ENCODE measurements at regions not wholly inside any gene's neighbourhood (a gene's known extent, or its start where the extent isn't known, plus 50 kb on each side); places are given as distances from the start of the nearest gene placed in this dataset.

DNA sequence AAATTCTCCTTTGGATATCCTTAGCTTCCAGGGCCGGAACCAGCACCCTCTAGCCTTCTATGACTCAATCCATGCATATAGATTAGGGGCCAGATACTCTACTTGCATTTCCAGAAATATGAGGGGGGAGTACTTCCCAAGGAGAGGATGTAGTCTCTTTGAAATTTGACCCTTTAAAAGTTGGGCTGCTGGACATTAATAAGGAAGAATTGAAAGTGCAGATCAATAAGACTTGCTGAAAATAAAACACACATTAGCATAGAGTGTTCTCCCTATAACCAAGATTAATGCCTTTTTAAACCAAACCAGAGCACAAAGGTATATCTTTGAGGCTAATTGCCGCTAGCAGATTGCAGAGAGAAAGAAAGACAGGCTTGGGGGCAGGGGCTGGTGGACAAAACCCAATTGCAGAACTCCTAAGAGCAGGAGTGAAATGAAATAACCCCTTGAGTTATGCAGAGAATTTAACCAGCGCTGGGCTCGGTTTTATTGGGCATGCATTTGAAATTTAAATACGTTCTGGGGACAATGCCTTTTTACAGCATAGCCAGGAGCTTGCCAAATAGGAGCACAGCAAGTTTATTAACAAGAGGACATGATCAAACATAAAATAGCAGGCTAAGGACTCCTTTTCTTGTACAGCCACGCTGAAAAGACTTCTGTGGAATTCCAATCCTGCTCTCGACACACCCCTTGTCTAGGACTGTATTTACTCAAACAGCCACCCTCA lies 108.2 kb upstream of the SALL4 start:
- TF ChIP-seq, protein P1, sequence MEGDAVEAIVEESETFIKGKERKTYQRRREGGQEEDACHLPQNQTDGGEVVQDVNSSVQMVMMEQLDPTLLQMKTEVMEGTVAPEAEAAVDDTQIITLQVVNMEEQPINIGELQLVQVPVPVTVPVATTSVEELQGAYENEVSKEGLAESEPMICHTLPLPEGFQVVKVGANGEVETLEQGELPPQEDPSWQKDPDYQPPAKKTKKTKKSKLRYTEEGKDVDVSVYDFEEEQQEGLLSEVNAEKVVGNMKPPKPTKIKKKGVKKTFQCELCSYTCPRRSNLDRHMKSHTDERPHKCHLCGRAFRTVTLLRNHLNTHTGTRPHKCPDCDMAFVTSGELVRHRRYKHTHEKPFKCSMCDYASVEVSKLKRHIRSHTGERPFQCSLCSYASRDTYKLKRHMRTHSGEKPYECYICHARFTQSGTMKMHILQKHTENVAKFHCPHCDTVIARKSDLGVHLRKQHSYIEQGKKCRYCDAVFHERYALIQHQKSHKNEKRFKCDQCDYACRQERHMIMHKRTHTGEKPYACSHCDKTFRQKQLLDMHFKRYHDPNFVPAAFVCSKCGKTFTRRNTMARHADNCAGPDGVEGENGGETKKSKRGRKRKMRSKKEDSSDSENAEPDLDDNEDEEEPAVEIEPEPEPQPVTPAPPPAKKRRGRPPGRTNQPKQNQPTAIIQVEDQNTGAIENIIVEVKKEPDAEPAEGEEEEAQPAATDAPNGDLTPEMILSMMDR (IDR thresholded peaks at IDR 0.05; ENCODE audit: extremely low read depth, insufficient read depth, missing control alignments), result no peak
- DNase-seq (ENCODE audit: low spot score), result no peak
- in situ Hi-C loops (cut with MboI; ENCODE audit: low pct_unique_long_range_greater_than_20kb, low sequenced_read_pairs, unreplicated experiment), result no loop called here

DNA sequence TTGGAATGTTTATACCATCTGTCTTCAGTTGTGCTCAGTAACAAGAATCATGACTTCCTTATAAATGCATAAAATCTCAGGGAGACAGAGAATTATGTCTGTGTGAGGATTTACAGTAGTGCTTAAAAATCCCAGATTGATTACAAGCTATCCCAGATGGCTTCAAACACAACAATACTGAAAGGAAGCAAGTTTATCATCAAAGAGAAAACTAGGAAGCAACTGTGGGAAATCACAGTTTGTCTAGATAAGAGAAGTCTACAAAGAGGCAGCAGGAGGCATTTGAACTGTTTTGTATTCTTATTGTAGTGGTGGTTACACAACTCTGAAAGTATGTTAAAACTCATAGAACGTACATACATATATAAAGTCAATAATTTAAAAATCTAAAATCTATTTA lies 104.4 kb upstream of the SALL4 start:
- in situ Hi-C loops (cut with MboI; ENCODE audit: low pct_unique_long_range_greater_than_20kb, low sequenced_read_pairs, unreplicated experiment), result no loop called here
- no peak for DNase-seq (ENCODE audit: low spot score)
- TF ChIP-seq, protein P1 (IDR thresholded peaks at IDR 0.05; ENCODE audit: extremely low read depth, insufficient read depth, missing control alignments), result no peak

DNA sequence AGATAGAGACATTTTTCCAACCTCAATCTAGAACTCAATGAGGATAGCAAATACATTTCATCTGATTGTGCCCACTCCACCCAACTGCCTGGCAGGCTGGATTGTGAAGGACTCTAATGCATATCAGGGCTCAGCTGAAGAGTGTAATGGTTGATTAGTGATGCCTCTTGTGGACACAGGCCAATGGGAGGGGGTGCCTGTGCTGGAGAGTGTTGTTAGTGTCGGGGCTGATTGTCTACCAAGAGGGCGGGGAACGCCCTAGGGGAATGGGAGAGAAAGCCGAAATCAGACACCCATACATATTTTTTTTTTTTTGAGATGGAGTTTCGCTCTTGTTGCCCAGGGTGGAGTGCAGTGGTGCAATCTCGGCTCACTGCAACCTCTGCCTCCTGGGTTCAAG lies 103.7 kb upstream of the SALL4 start:
- in situ Hi-C loops (cut with MboI; ENCODE audit: low pct_unique_long_range_greater_than_20kb, low sequenced_read_pairs, unreplicated experiment), result no loop called here
- no peak for DNase-seq (ENCODE audit: low spot score)
- TF ChIP-seq, protein P1 (IDR thresholded peaks at IDR 0.05; ENCODE audit: extremely low read depth, insufficient read depth, missing control alignments), result no peak

DNA sequence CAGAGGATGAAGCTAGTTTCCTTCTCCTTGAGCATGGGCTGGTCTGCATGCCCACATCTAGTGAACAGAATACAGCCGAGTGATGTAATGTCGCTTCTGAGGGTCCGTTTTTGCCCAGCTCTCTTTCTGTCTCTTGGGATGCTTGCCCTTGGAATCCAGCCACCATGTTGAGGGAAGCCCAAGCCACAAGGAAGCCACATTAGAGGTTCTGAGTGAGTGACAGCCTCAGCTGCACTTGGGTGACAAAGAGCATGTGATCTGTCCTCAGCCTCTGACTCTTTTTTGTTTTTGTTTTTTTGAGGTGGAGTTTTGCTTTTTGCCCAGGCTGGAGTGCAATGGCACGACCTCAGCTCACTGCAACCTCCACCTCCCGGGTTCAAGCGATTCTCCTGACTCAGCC lies 100.6 kb upstream of the SALL4 start:
- DNase-seq (ENCODE audit: low spot score), result no peak
- in situ Hi-C loops (cut with MboI; ENCODE audit: low pct_unique_long_range_greater_than_20kb, low sequenced_read_pairs, unreplicated experiment), result no loop called here
- TF ChIP-seq, protein P1 (IDR thresholded peaks at IDR 0.05; ENCODE audit: extremely low read depth, insufficient read depth, missing control alignments), result no peak

DNA sequence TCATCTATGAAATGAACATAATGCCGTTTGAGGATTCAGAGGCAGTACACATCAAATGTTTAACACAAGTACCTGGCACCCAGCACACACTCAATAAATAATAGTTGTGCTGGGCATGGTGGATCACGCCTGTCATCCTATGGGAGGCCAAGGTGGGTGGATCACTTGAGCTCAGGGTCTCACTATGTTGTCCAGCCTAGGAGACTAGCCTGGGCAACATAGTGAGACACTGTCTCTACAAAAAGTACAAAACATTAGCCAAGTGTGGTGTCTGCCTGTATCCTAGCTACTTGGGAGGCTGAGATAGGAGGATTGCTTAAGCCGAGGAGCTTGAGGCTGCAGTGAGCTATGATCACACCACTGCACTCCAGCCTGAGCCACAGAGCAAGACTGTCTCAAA lies 98.1 kb upstream of the SALL4 start:
- no peak for DNase-seq (ENCODE audit: low spot score)
- TF ChIP-seq, protein P1 (IDR thresholded peaks at IDR 0.05; ENCODE audit: extremely low read depth, insufficient read depth, missing control alignments), result no peak
- in situ Hi-C loops (cut with MboI; ENCODE audit: low pct_unique_long_range_greater_than_20kb, low sequenced_read_pairs, unreplicated experiment), result no loop called here

DNA sequence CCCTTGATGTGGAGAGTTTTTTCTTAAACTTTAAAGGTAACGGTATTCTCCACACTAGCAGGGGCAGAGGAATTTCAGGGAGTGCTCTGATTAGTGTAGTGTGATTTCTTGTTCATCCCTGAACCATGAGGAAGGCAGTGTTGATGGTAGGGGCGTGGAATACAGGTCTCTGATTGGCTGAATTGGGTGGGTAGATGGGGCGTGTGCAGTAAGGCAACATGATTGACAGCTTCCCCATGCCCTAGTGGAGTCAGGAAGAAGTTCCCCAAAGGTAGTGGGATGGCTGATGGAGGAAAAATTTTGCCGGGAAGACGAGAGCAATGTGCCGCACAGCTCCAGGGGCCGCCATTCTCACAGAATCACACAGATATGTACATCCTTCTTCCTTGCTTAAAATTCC lies 97.4 kb upstream of the SALL4 start:
- TF ChIP-seq, protein P1 (IDR thresholded peaks at IDR 0.05; ENCODE audit: extremely low read depth, insufficient read depth, missing control alignments), result no peak
- DNase-seq (ENCODE audit: low spot score), result no peak
- in situ Hi-C loops (cut with MboI; ENCODE audit: low pct_unique_long_range_greater_than_20kb, low sequenced_read_pairs, unreplicated experiment), result no loop called here
